HG02981 (cell line): ENCODE measurements at regions not wholly inside any gene's neighbourhood (a gene's known extent, or its start where the extent isn't known, plus 50 kb on each side); places are given as distances from the start of the nearest gene placed in this dataset.
"Not testable (repeated sequence)": the region's sequence is repeated elsewhere in the genome, so short reads cannot be mapped to it uniquely, and the experiment has no call there.

Source experiments
- ATAC-seq: cut with Tn5 transposase; IDR thresholded peaks from one replicate; pipeline ENCODE4 v1.9.1; 2021; ENCODE audit warnings: mild to moderate bottlenecking, moderate library complexity; ENCODE audit not compliant: unreplicated experiment

DNA sequence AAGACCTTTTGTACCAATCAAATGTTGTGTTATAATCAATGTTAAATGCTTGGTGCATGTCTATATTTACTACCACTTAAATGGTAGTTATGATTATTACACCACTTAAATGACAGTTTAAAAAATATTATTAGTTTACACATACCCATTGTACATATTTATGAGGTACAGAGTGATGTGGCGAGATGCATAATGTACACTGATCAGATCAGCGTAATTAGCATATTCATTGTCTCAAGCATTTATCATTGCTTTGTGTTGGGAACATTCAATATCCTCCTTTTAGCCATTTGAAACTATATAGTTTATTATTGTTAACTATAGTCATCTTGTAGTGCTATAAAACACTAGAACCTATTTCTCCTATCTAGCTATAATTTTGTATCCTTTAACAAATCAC lies 434.4 kb upstream of the ACTBL2 start:
- no peak for ATAC-seq

GRCh38 chr5:57915536-57915935 lies 432.9 kb upstream of the ACTBL2 start:
- ATAC-seq, result no peak

GRCh38 chr5:57911438-57911837 lies 428.8 kb upstream of the ACTBL2 start:
- ATAC-seq, result no peak

DNA sequence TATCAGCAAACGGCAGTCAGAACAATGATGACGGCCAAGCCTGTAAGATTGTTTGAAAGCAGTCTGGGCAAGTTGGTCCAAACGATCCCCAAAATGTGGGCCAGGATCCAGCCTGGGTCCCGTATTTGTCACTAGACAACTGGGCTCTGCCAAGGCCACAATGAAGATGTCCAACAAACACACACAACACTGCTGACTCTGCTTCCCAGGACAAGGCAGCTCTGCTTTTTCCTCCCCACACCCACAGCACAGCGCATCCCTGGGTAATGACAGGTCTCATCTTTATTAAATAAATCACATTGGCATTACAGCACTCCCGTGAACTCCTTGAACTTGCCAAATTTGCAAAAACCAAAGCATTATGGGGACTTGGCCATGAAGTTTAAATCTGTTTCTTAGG lies 424.1 kb upstream of the ACTBL2 start:
- ATAC-seq, result no peak

GRCh38 chr5:57903458-57903857 lies 420.8 kb upstream of the ACTBL2 start:
- ATAC-seq, result no peak

- no peak for ATAC-seq
These were observed 419.5 kb upstream of the ACTBL2 start for GRCh38 chr5:57902095-57902494.

DNA sequence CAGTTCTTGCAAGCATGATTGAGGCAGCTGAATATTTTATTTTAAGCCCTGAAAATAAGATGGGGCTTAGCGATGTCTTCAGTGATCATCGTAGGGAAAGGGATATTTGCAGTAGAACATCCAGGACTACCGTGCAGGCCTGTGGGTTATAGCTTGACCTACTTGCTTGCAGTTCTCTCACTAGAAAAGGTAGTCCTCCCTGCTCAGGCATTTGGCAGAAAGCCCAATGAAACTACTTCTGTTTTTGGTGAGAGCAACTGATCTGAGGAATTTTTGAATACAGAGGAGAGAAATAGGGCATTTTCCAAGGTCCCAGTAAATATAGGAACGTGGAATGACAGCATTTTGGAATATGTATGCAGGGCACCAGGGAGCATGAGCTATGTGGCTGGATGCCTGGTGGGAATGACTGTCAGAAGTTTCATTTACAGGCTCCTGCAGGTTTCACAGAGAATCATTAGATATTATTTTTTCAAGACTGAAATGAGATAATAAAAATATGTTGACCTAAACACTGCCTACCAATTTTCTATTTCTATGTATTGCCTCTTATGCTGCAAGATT lies 417.9 kb upstream of the ACTBL2 start:
- ATAC-seq, result no peak

GRCh38 chr5:57896576-57896975 lies 414.0 kb upstream of the ACTBL2 start:
- ATAC-seq, result no peak

DNA sequence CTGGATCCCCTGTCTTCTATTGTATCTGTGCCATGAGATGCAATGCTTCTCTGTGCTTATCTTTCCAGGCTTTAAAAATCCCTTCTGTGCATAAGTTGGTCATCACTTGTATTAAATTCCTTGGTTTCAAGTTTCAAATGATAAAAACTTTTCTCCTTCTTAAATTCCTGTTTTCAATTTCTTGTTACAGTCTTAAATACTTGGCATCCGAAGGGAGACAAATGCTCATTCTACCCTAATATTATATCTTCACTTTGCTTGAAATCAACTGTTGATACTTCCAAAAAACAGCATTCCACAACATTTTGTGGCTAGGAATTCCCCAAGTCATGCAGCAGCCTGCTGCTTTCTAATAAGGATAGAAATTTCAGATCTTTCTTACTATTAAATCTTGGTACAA lies 413.2 kb upstream of the ACTBL2 start:
- ATAC-seq, result no peak

- ATAC-seq, result no peak
These were observed 411.3 kb upstream of the ACTBL2 start for GRCh38 chr5:57893926-57894325.

DNA sequence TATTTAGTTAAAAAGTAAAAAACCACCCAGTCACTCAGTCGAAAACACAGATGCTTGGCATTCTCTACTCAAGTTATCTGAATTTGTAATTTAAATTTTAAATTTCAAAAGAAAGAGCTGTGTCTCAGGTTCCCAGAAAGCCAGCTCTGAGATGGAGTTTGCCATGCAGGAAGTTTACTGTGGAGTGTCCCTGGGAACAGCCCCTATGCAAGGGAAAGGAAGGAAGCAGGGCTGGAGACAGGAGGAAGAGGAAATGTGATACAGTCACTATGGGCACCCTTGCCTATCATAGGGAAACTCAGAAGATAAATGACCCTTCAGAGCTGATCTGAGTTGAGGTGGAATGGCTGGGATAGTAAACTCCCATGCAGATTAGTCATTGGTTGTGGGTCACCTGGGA lies 408.8 kb upstream of the ACTBL2 start:
- no peak for ATAC-seq

GRCh38 chr5:57889558-57889957 lies 406.9 kb upstream of the ACTBL2 start:
- ATAC-seq, result no peak

GRCh38 chr5:57887851-57888621 lies 405.4 kb upstream of the ACTBL2 start:
- no peak for ATAC-seq

DNA sequence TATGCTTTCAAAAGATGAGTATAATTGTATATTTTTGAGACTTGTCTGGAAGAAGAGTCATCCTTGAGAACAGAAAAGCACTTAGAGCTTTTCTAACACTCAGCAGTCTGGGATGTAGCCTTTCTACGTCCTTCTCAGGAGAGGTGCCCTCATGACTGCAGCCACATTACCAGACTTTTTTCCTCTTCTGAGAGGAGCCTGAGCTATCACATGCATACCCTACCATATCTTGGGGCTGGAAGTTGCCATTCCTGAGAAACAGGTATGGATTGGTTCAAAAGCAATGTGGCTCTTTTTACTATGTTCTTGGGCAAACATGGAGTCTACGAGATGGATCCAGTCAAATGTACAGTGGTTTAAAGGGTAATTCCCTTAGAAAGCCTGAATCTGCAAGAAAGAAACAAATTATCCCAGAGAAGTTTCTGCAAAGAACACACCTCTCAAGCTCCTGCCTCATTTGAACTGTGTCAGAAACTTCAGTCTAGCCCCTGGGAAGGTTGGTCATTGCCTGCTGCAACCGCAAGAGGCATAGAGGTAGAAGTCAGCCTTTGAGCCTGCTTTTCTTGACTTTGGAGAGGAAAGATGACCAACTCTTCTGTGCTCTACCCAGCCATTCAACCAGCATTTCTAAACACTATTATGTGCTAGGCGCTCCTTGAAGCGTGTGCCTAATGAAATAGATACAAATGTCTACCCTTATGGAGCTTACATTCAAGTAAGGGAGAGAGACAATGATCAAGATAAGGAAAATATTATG lies 401.9 kb upstream of the ACTBL2 start:
- no peak for ATAC-seq

DNA sequence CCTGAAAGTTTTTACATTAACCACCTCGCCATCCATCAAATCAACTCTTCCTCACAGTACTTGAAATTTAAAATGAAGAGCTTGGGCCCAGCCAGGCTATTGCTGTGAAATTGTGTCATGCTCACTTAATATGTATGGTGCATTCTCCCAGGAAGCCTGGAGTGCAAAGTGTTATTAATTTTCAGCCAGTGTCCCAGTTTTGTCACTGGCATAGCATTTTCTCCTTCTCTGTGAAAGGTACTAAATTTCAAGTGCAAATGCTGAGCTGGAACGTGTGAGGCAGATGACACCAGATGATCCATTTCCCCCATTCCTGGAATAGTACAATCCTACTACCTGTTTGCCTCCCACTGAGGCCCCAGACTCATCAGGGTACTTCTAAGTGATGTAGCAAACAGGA lies 397.6 kb upstream of the ACTBL2 start:
- no peak for ATAC-seq

DNA sequence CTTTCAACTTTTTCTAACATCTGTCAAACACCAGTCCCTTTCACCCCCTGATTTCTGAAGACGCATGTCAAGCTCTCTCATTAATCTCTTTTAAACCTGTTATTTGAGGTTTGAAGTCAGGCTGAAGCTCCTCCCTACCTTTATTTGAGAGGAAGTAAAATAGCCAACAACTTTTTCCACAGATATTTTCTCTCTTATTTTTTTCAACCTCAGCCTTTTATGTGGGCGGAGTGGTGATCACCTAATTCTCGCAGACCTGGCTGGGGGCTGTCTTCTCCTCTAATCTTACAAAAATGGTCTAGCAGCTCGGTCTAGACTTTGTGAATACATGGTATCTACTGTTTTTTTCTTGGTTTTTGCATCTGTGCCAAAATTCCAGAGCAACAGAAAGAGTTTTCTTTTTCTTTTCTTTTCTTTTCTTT lies 395.7 kb upstream of the ACTBL2 start:
- no peak for ATAC-seq

DNA sequence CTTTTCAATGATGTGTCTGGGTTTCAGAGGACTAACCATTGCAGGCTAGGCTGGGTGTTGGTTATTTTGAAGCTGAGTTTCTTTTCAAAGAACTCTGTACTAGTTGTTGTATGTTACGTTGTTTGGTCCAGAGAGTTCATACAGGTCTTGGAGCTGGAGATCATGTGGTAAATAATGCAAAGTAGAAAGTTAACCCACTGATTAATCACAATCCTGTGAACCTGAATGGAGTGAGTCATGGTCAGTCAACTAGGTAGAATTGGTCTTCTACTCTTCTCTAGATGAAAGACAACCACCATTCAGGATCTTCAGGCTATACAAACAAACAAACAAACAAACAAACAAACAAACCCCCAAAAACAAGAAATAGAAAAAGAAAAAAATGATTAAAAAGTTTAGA lies 388.9 kb upstream of the ACTBL2 start:
- no peak for ATAC-seq

DNA sequence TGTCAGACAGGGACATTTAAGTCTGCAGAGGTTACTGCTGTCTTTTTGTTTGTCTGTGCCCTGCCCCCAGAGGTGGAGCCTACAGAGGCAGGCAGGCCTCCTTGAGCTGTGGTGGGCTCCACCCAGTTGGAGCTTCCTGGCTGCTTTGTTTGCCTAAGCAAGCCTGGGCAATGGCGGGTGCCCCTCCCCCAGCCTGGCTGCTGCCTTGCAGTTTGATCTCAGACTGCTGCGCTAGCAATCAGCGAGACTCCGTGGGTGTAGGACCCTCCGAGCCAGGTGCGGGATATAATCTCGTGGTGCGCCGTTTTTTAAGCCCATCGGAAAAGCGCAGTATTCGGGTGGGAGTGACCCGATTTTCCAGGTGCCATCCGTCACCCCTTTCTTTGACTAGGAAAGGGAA lies 387.7 kb upstream of the ACTBL2 start:
- ATAC-seq, result not testable (repeated sequence)

DNA sequence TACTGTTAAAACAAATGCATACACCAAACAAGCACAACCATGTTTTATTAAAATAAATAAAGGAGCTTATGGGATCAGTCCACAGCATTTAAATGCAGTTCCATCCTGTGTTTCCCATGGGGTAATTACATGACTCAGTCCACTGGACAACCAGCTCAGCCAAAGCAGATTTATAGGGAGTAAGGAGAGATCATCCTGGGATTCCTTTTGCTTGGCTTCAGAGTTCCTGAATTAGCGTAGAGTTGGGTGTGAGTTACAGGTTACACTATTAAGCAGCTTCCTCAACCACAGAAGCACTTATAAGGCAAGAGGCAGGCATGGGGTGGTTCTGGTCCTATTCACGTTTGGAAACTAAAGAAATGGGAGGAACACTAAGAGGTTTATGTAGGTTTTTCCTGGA lies 381.1 kb upstream of the ACTBL2 start:
- ATAC-seq, result no peak

- ATAC-seq, result no peak
These were observed 380.3 kb upstream of the ACTBL2 start for GRCh38 chr5:57862942-57863341.

GRCh38 chr5:57862471-57862911 lies 379.9 kb upstream of the ACTBL2 start:
- ATAC-seq, result no peak

- ATAC-seq, result no peak
These were observed 377.0 kb upstream of the ACTBL2 start for GRCh38 chr5:57859626-57860025.
